Omental fat pad (tissue), 3 donors: ENCODE measurements at regions not wholly inside any gene's neighbourhood (a gene's known extent, or its start where the extent isn't known, plus 50 kb on each side); places are given as distances from the start of the nearest gene placed in this dataset.
"Not testable (repeated sequence)": the region's sequence is repeated elsewhere in the genome, so short reads cannot be mapped to it uniquely, and the experiment has no call there.

Experiments used
- ATAC-seq: fragments of 150-250 bp; one replicate; pipeline ENCODE4 v1.9.1; 2016; ENCODE audit warnings: mild to moderate bottlenecking, moderate library complexity; ENCODE audit not compliant: low FRiP score
- DNase-seq: peaks from one replicate; pipeline ENCODE4 v3.0.0-alpha.2; 2019; ENCODE audit warnings: low spot score
- CTCF ChIP-seq, 3 donors: fragments of 450-650 bp; IDR thresholded peaks; one replicate each; pipeline ENCODE4 v1.5.1; 2016 to 2017; ENCODE audit warnings: antibody characterized with exemption in 3 of 3, mild to moderate bottlenecking in 3 of 3, moderate library complexity in 2 of 3

DNA sequence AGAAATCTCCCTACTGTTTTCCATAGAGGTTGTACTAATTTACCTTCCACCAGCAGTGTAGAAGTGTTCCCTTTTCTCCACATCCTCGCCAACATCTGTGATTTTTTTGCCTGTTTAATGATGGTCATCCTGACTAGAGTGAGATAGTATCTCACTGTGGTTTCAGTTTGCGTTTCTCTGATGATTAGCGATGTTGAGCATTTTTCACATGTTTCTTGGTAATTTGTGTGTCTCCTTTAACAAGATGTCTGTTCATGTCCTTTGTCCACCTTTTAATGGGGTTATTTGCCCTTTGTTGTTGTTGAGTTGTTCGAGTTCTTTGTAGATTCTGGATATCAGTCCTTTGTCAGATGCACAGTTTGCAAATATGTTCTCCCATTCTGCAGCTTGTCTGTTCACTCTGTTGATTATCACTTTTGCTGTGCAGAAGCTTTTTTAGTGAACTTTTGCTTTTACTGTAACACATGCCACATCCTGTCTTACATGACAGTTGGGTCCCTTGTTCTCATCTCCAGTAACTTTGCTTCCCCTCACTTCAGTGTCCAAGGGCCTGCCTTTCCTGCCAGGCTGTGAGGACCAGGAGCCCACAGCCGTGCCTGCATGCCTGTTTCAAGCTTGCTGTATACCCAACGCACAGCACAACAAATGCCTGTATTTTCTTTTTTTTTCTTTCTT, 64.9 kb downstream of the SPRING1 start:
- no peak for TF ChIP-seq CTCF (IDR thresholded peaks at IDR 0.05)
- no peak for ATAC-seq

GRCh38 chr12:116672010-116672409, 65.9 kb downstream of the SPRING1 start:
- ATAC-seq, result no peak
- no peak for DNase-seq
- no peak for TF ChIP-seq CTCF (IDR thresholded peaks at IDR 0.05)

More for the DNA sequence above, 64.9 kb downstream of the SPRING1 start:
- DNase-seq, result no peak

DNA sequence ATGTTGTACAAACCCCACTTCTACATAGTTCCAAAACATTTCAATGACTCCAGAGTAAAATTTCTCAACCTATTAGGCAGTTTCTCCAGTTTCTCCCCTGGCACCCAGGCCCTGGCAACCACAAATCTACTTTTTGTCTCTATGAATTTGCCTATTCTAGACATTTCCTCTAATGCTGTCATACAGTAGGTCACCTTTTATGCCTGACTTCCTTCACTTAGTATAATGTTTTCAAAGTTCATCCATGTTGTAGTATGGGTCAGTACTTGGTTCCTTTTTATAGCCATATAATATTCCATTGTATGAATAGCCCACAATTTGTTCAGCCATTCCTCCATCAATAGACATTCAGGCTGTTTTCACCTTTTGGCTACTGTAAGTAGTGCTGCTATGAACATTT, 67.0 kb downstream of the SPRING1 start:
- TF ChIP-seq CTCF (IDR thresholded peaks at IDR 0.05), result no peak
- no peak for DNase-seq
- no peak for ATAC-seq

DNA sequence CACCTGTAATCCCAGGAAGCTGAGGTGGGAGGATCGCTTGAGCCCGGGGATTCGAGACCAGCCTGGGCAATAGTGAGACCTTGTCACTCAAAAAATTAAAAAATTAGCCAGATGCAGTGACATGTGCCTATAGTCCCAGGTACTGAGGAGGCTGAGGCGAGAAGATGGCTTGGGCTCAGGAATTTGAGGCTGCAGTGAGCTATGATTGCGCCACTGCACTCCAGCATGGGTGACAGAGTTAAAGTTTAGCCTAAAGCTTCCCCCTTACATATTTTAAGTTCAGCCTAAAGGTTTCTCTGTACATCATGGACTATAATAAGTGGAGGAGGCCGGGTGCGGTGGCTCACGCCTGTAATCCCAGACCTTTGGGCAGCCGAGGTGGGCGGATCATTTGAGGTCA, 70.1 kb downstream of the SPRING1 start:
- DNase-seq (no peak), ATAC-seq (no peak)
- no peak for TF ChIP-seq CTCF (IDR thresholded peaks at IDR 0.05)

- DNase-seq, ATAC-seq: not testable (repeated sequence)
Measured at GRCh38 chr12:116666829-116667228, 71.0 kb downstream of the SPRING1 start.

GRCh38 chr12:116666305-116666673, 71.6 kb downstream of the SPRING1 start:
- DNase-seq (no peak), ATAC-seq (no peak)
- TF ChIP-seq CTCF (IDR thresholded peaks at IDR 0.05), result no peak

GRCh38 chr12:116665666-116666304, 72.1 kb downstream of the SPRING1 start:
- DNase-seq, result no peak
- ATAC-seq, result no peak
- no peak for TF ChIP-seq CTCF (IDR thresholded peaks at IDR 0.05)
